ENCODE measurements at regions not wholly inside any gene's neighbourhood (a gene's known extent, or its start where the extent isn't known, plus 50 kb on each side); places are given as distances from the start of the nearest gene placed in this dataset.

- TF ChIP-seq, protein P1, sequence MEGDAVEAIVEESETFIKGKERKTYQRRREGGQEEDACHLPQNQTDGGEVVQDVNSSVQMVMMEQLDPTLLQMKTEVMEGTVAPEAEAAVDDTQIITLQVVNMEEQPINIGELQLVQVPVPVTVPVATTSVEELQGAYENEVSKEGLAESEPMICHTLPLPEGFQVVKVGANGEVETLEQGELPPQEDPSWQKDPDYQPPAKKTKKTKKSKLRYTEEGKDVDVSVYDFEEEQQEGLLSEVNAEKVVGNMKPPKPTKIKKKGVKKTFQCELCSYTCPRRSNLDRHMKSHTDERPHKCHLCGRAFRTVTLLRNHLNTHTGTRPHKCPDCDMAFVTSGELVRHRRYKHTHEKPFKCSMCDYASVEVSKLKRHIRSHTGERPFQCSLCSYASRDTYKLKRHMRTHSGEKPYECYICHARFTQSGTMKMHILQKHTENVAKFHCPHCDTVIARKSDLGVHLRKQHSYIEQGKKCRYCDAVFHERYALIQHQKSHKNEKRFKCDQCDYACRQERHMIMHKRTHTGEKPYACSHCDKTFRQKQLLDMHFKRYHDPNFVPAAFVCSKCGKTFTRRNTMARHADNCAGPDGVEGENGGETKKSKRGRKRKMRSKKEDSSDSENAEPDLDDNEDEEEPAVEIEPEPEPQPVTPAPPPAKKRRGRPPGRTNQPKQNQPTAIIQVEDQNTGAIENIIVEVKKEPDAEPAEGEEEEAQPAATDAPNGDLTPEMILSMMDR (IDR thresholded peaks at IDR 0.05; ENCODE audit: low read depth, low read length), result no peak
- TF ChIP-seq EZH2phosphoT487 (IDR thresholded peaks at IDR 0.05; ENCODE audit: low read depth), result no peak
These were observed 256.3 kb downstream of the OTUD1 start for GRCh38 chr10:23694921-23695824.
